ENCODE measurements at regions not wholly inside any gene's neighbourhood (a gene's known extent, or its start where the extent isn't known, plus 50 kb on each side); places are given as distances from the start of the nearest gene placed in this dataset.

DNA sequence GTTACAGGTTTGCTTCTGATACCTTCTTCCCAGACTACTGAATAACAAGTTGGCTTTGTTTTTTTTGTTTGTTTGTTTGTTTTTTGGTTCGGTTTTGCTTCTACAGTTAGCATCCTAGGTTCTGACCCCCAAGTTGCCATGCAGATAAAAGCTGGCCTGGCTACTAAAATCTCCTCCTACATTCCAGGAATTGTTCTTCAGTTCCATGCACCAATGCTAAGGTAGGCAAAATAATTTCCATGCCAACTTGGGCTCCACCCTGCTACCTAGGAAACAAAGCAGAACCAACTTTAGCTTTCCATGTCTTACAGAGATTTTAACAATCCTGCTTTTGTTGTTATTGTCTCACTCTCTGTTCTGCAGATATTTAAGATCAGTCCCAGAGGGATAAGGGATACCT, 495.5 kb upstream of the SOX9 start:
- TF ChIP-seq, protein P1, sequence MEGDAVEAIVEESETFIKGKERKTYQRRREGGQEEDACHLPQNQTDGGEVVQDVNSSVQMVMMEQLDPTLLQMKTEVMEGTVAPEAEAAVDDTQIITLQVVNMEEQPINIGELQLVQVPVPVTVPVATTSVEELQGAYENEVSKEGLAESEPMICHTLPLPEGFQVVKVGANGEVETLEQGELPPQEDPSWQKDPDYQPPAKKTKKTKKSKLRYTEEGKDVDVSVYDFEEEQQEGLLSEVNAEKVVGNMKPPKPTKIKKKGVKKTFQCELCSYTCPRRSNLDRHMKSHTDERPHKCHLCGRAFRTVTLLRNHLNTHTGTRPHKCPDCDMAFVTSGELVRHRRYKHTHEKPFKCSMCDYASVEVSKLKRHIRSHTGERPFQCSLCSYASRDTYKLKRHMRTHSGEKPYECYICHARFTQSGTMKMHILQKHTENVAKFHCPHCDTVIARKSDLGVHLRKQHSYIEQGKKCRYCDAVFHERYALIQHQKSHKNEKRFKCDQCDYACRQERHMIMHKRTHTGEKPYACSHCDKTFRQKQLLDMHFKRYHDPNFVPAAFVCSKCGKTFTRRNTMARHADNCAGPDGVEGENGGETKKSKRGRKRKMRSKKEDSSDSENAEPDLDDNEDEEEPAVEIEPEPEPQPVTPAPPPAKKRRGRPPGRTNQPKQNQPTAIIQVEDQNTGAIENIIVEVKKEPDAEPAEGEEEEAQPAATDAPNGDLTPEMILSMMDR (conservative IDR thresholded peaks at IDR 0.05) = no peak
- TF ChIP-seq EZH2 (IDR thresholded peaks at IDR 0.05; ENCODE audit: low read depth) = no peak
- Histone ChIP-seq H3K4me1 (replicated peaks; ENCODE audit: insufficient read depth) (no peaks in the 10 kb centered on the region), H3K9me2 (ENCODE audit: insufficient read depth) (no peaks in the 10 kb centered on the region), H3F3A (ENCODE audit: insufficient read depth, low read depth) (no peaks in the 10 kb centered on the region), H3K27me3 (ENCODE audit: insufficient read depth, low read depth) (no peaks in the 10 kb centered on the region), H3K4me3 (no peak overlapping the region), H4K20me1 (ENCODE audit: insufficient read depth) (no peaks in the 10 kb centered on the region), H2AFZ (no peak overlapping the region), H3K36me3 (ENCODE audit: low read depth) (no peaks in the 10 kb centered on the region), H3K79me2 (ENCODE audit: low read depth) (no peaks in the 10 kb centered on the region), H3K4me2 (no peak overlapping the region), H3K9me3 (ENCODE audit: insufficient read depth, low read depth) (peaks cover under 1% of the 10 kb centered on the region), H3K27ac (no peak overlapping the region)
- ChIA-PET POLR2A (ENCODE audit: unreplicated experiment) (interaction anchor here (0.6 kb wide), 2 partner anchors 103 to 786 kb away, joined by 3 to 4 read pairs; no protein-coding TSS in a partner anchor), CTCF (interaction anchor here (0.7 kb wide), 1 partner anchor 505 kb away, joined by 4 read pairs; no protein-coding TSS in a partner anchor)
- no peak for DNase-seq
- intact Hi-C loops (cut with micrococcal nuclease; ENCODE audit: unreplicated experiment) = no loop called here
- BruUV-seq (replicated peaks) = no TSS peak

DNA sequence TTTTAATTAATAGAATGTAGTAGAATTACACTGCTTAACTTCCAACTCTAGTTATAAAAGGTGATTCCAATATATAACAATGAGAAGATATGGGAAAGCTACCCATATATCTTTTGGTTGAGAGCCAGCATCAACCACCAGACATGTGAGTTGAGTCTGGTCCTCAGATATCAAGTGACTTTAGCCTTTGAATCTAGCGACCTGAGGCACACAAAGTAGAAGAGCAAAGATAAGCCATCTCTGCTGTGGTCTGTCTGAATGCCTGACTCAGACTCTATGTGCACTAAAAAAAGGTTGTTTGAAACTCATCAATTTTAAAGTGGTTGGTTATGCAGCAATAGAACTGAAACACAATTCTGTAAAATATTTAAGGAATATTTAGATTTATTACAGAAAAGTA, 492.5 kb upstream of the SOX9 start:
- DNase-seq = no peak
- no TSS peak for BruUV-seq (replicated peaks)
- H3F3A ChIP-seq (ENCODE audit: insufficient read depth, low read depth) = peaks cover 20% of the 10 kb centered on the region
- H3K36me3 ChIP-seq (ENCODE audit: low read depth) = no peaks in the 10 kb centered on the region
- H3K4me1 ChIP-seq (replicated peaks; ENCODE audit: insufficient read depth) = peaks cover 23% of the 10 kb centered on the region
- H2AFZ ChIP-seq = no peak overlapping the region
- TF ChIP-seq, protein P1 (conservative IDR thresholded peaks at IDR 0.05) = no peak
- no peak for TF ChIP-seq EZH2 (IDR thresholded peaks at IDR 0.05; ENCODE audit: low read depth)
- H4K20me1 ChIP-seq (ENCODE audit: insufficient read depth) = no peaks in the 10 kb centered on the region
- intact Hi-C loops (cut with micrococcal nuclease; ENCODE audit: unreplicated experiment) = no loop called here
- no peaks in the 10 kb centered on the region for H3K9me2 ChIP-seq (ENCODE audit: insufficient read depth)
- H3K27ac ChIP-seq = no peak overlapping the region
- H3K9me3 ChIP-seq (ENCODE audit: insufficient read depth, low read depth) = peaks cover 7% of the 10 kb centered on the region
- ChIA-PET POLR2A (ENCODE audit: unreplicated experiment) (no interaction called here), CTCF (no interaction called here)
- no peaks in the 10 kb centered on the region for H3K79me2 ChIP-seq (ENCODE audit: low read depth)
- H3K4me3 ChIP-seq = no peak overlapping the region
- no peak overlapping the region for H3K4me2 ChIP-seq
- H3K27me3 ChIP-seq (ENCODE audit: insufficient read depth, low read depth) = no peaks in the 10 kb centered on the region

DNA sequence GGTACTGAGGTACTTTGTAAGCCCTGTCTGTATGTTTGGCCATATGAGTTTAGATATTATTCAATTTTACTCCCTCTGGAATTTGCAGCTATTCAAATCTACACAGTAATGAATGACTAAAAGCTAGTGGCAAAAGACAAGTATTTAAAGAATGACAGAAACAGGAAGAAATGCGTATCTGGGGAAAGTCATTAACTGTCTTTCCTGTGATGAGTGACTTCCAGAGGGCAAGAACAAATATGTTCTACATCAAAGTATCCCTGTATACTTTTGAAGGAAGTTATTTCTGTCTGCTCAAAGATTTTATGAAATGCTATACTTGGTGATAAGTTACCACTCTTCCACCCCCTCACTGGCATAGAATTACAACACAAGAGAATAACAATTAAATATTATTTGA, 489.3 kb upstream of the SOX9 start:
- H3K9me3 ChIP-seq (ENCODE audit: insufficient read depth, low read depth) = peaks cover 7% of the 10 kb centered on the region
- no peak overlapping the region for H3K27ac ChIP-seq
- H3K27me3 ChIP-seq (ENCODE audit: insufficient read depth, low read depth) = no peaks in the 10 kb centered on the region
- intact Hi-C loops (cut with micrococcal nuclease; ENCODE audit: unreplicated experiment) = loop anchor here (2.0 to 5.0 kb wide), 3 partner anchors 209 to 909 kb away; no protein-coding TSS in a partner anchor
- no peaks in the 10 kb centered on the region for H4K20me1 ChIP-seq (ENCODE audit: insufficient read depth)
- no peaks in the 10 kb centered on the region for H3K9me2 ChIP-seq (ENCODE audit: insufficient read depth)
- no peak overlapping the region for H3K4me3 ChIP-seq
- POLR2A ChIA-PET (ENCODE audit: unreplicated experiment) = interaction anchor here (0.6 to 0.7 kb wide), 2 partner anchors 61 to 836 kb away, joined by 3 to 6 read pairs; no protein-coding TSS in a partner anchor
- no peaks in the 10 kb centered on the region for H3K79me2 ChIP-seq (ENCODE audit: low read depth)
- CTCF ChIA-PET = no interaction called here
- no peaks in the 10 kb centered on the region for H3K36me3 ChIP-seq (ENCODE audit: low read depth)
- peaks cover 35% of the 10 kb centered on the region for H3K4me1 ChIP-seq (replicated peaks; ENCODE audit: insufficient read depth)
- peaks cover 33% of the 10 kb centered on the region for H3F3A ChIP-seq (ENCODE audit: insufficient read depth, low read depth)
- peak in 1 of 2 experiments; percentile 52 for DNase-seq
- H3K4me2 ChIP-seq = no peak overlapping the region
- H2AFZ ChIP-seq = no peak overlapping the region
- TF ChIP-seq, protein P1 (conservative IDR thresholded peaks at IDR 0.05) = no peak
- TF ChIP-seq EZH2 (IDR thresholded peaks at IDR 0.05; ENCODE audit: low read depth) = no peak
- BruUV-seq (replicated peaks) = no TSS peak

Measured in PC-9 (cell line).